NB4 (cell line): ENCODE measurements at regions not wholly inside any gene's neighbourhood (a gene's known extent, or its start where the extent isn't known, plus 50 kb on each side); places are given as distances from the start of the nearest gene placed in this dataset.

Source experiments
- DNase-seq: peaks from one replicate; pipeline ENCODE4 v3.0.0; 2010; ENCODE audit warnings: low read depth
- H3K4me3 ChIP-seq: one replicate; pipeline ENCODE4 v1.5.1; 2011; ENCODE audit warnings: mild to moderate bottlenecking, low read depth, low read length, moderate library complexity
- MYC ChIP-seq: IDR thresholded peaks from 2 replicates; pipeline ENCODE4 v1.6.1; 2011; ENCODE audit warnings: low read depth, low read length
- POLR2A ChIP-seq: IDR thresholded peaks from 2 replicates; pipeline ENCODE4 v1.6.1; 2011; ENCODE audit warnings: mild to moderate bottlenecking; ENCODE audit not compliant: insufficient read length; ENCODE audit errors: extremely low read depth
- TF ChIP-seq, protein P1 (sequence below): IDR thresholded peaks from 2 replicates; pipeline ENCODE4 v1.6.1; 2011; ENCODE audit warnings: low read depth, low read length
- TF ChIP-seq, protein P2 (sequence below): IDR thresholded peaks from one replicate; pipeline ENCODE4 v1.5.1; 2012; ENCODE audit warnings: low read depth, low read length

DNA sequence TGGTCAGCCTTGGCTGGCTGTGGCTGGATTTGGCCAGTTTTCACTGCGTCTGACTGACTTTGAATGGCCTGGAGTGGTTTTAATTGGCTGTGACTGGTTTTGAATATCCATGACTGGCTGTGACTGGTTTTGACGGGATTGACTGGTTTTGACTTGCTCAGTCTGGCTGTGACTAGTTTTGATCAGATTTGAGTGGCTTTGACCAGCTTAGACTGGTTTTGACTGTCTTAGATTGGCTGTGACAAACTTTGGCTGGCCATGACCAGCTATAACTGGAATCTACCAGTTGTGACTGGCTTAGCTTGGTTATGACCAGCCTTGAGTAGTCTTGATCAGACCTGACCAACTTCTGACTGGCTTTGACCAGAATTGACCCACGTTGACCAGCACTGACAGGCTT, 168.4 kb upstream of the AMOT start:
- no peak for DNase-seq
- H3K4me3 ChIP-seq = no peak overlapping the region
- no peak for TF ChIP-seq POLR2A
- no peak for TF ChIP-seq MYC
- TF ChIP-seq, protein P1, sequence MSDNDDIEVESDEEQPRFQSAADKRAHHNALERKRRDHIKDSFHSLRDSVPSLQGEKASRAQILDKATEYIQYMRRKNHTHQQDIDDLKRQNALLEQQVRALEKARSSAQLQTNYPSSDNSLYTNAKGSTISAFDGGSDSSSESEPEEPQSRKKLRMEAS = no peak
- TF ChIP-seq, protein P2, sequence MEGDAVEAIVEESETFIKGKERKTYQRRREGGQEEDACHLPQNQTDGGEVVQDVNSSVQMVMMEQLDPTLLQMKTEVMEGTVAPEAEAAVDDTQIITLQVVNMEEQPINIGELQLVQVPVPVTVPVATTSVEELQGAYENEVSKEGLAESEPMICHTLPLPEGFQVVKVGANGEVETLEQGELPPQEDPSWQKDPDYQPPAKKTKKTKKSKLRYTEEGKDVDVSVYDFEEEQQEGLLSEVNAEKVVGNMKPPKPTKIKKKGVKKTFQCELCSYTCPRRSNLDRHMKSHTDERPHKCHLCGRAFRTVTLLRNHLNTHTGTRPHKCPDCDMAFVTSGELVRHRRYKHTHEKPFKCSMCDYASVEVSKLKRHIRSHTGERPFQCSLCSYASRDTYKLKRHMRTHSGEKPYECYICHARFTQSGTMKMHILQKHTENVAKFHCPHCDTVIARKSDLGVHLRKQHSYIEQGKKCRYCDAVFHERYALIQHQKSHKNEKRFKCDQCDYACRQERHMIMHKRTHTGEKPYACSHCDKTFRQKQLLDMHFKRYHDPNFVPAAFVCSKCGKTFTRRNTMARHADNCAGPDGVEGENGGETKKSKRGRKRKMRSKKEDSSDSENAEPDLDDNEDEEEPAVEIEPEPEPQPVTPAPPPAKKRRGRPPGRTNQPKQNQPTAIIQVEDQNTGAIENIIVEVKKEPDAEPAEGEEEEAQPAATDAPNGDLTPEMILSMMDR = no peak

DNA sequence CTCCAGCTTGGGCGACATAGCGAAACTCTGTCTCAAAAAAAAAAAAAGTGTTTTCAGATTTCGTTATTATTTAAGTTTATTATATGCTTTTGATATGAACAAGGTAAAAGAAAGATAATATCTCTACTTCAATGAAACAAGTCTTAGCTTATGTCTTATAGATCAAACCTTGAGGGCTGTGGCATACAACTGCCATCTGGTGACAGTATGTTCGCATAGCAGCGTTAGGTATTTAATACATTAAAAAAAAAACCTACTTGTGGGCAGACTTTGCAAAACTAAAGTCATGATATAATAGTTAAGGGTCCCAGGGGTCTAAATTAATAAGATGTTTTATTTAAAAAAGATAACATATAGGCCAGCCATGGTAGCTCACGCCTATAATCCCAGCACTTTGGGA, 161.2 kb upstream of the AMOT start:
- DNase-seq = no peak
- TF ChIP-seq POLR2A (no peak), MYC (no peak)
- H3K4me3 ChIP-seq = no peak overlapping the region

DNA sequence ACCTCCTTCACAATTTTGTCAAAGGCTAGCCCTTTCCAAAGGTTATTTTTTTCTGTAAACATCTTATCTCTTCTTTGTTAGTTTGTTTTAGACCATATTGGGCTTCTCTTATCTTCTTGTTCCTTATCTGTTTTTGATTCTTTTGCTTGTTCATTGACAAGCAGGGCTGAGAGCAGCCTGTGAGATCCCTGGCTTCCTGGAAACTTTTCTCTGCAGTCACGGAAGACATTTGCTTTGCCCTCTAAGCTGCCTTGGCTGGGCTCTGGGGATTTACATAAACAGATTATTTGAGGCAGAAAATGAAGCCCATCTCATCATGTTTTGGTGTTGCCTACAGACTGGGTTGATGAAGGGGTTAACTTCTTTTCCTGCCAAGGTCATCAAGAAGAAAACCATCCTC, 157.4 kb upstream of the AMOT start:
- TF ChIP-seq, protein P2 = no peak
- no peak for TF ChIP-seq MYC
- TF ChIP-seq POLR2A = no peak
- TF ChIP-seq, protein P1 = no peak

DNA sequence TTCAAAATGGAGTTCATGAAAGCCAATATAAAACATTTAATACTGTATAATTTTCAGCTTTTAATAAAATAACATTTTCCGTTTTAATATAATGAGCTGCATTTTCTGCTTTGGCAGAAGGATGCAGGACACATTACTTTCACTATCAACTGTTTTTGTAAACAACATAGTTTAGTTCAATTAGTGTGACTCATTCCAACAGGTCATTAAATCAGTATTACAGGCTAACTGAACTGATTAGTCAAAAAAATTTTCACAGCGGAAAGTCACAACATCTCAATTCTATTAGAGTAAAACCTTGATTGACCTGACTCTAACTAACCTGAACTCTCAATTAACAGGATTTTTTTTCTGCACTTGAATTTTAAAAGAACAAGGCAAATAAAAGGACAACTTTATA, 151.2 kb upstream of the AMOT start:
- DNase-seq = no peak
- TF ChIP-seq POLR2A (no peak), MYC (no peak)
- TF ChIP-seq, protein P1 = no peak
- TF ChIP-seq, protein P2 = no peak
- no peak overlapping the region for H3K4me3 ChIP-seq

More for the DNA sequence above, 157.4 kb upstream of the AMOT start:
- H3K4me3 ChIP-seq = no peak overlapping the region
- DNase-seq = no peak

DNA sequence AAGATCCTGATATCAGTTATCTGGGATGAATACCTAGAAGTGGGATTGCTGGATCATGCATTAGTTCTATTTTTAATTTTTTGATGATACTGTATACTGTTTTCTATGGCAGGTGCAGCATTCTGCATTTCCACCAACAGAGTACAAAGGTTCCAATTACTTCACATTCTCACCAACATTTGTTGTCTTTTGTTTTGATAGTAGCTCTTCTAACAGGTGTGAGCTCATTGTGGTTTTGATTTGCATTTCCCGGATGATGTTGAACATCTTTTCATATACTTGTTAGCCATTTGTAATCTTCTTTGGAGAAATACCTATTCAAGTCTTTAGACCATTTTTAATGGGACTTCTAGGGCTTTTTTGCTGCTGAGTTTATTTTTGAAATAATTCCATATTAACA, 139.2 kb upstream of the AMOT start:
- DNase-seq = no peak
- TF ChIP-seq, protein P2 = no peak
- no peak for TF ChIP-seq MYC
- TF ChIP-seq POLR2A = no peak
- TF ChIP-seq, protein P1 = no peak

DNA sequence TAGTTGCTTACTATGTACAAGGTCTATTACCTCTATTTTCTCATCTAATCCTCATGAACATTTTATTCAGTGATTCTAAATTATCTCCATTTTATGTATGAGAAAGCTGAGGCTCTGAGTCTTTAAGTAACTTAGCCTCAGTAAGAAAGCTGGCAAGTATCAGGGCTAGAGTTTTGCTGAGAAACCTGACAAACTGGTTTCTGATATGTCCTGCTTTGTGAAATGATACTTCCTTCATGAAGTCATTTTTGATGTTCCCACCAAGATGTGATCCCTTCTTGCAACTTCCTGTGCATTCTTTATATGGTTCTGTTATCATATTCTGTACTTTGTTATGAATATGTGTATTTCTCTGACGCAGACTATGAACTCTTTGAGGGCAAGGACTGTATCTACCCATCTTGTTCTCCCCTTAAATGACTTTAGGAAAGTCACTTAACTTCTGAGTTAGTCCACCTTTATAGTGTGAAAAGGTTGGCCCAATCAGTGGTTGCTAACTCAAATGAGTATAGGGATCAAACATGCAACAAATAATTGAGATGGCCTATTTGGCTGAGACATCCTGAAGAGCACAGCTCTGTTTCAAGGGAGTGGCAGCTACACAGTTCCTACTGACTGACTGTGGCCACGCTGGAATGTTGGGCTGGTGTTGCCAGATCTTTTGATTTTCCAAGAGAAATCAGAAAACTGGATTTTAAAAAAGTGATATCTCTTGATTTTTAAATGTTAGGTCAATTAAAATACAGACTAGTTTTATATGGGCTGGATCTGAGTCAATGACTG, 127.9 kb upstream of the AMOT start:
- DNase-seq = no peak
- TF ChIP-seq, protein P1 = no peak
- TF ChIP-seq MYC (no peak), POLR2A (no peak)
- TF ChIP-seq, protein P2 = no peak
- no peak overlapping the region for H3K4me3 ChIP-seq

More for the DNA sequence above, 139.2 kb upstream of the AMOT start:
- H3K4me3 ChIP-seq = no peak overlapping the region
